Hematopoietic multipotent progenitor cell treated with erythropoietin and hydrocortisone succinate and interleukin-3 and kit ligand, for 8 days (in vitro differentiated cells): ENCODE measurements at regions not wholly inside any gene's neighbourhood (a gene's known extent, or its start where the extent isn't known, plus 50 kb on each side); places are given as distances from the start of the nearest gene placed in this dataset.
A peak's percentile ranks its signal among the peaks of the same experiment; 100 is the strongest.

Experiments
- DNase-seq: peaks from one replicate; pipeline ENCODE4 v3.0.0-alpha.2; 2015

DNA sequence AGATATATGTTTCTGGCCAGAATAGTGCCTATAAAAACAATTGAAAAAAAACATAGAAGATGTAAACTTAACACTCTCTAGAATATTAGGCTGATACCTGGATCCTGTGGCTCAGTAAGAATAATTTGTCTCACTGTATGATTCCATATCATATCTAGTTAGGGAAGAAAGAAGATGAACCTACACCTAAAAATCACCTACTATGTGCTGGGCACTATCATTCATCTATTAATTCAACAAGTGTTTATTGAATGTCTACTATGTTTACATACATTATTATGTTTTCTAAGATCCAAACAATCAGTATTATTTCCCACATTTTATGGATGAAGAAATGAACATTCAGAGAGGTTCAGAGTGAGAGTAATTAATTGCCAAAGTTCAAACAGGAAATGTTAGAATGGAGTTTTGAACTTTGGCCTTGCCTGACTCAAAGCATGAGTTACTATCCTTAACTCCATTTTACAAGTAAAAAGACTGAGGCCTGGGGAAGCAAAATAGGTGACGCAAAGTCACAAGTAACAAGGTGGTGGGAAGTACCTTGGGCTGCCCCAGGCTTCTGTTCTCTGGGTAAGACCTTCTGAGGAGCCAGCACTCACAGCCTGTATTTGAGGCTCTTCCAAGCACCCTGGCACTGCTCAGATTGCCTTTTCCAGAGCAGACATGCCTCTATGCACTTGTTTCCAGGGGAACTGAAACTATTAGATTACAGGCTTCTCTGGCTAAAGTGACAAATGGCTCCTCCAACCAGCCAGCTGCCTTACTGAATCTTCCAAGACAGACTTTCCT lies 111.1 kb upstream of the ACSL4 start:
- DNase-seq = no peak

DNA sequence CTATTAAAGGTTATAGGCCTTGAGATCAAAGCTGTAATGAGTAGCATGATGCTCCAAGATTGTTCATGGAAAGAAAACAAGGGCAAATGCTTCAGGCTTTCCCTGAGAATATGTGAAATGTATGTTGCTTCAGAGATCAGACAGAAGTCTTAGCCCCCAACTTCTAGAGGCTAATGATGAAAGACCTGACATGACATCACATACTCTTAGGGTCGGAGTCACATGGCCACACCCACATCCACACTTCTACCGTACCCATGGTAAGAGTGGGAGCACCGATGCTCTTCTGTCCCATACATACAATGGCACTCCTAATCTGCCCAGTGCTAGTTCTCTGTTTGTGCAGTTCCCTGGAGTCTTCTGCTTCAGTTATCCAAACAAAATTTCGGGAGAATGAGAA lies 111.9 kb upstream of the ACSL4 start:
- DNase-seq = no peak

DNA sequence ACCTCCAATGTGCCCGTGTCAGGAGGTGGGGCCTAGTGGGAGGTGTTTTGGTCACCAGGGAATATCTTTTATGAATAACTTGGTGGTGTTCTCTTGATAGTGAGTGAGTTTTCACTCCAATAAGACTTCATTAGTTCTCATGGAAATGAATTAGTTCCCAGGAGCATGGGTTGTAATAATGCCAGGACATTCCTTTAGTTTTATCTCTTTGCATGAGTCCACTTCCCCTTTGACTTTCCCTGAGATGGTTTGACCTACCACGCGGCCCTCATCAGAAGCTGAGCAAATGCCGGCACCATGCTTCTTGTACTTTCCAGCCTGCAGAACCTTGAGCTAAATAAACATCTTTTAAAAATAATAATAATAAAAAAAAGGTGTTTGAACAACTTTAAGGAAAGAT lies 112.9 kb upstream of the ACSL4 start:
- DNase-seq = no peak

DNA sequence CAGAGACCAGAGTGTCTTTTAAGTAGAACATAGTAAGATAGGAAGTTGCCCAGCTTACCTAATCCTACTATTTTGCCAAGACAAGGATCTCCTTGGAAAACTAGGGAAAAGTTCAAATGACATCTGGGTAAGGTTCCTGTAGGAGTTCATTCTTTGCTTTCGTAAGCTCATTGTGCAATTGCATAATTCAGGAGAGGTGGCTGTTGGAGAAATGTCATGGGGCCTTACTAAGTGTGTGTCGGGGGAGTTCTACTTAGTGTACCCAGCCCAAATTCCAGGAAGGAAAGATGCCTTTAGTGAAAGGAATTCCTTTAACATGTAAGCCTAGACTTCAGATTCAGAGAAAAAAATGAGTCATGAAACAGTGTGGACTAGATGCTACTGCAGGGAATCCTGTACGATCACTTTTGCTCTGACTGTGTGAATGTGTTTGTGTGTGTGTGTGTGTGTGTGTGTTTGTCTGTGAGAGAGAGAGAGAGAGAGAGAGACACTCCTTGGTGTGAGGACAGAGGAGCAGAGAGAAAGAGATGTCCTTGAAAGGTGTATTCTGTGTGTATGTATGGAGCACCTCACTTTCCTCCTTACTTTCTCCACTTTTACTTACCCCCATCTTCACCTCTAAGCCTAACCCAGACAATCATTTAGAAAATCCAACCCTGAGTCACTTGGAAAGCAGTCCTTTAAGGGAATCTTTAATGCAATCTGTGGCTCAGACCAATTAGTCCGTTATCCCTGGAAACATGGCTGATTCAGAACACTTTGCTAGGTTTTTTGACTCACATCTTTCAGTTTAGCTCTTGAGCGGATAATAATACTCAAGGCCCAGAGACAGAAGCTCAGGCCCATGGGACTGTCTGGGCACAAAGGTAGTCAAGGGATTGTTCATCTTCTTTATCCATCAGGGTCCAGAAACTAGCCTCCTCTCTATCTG lies 114.5 kb upstream of the ACSL4 start:
- peak; percentile 33 for DNase-seq

DNA sequence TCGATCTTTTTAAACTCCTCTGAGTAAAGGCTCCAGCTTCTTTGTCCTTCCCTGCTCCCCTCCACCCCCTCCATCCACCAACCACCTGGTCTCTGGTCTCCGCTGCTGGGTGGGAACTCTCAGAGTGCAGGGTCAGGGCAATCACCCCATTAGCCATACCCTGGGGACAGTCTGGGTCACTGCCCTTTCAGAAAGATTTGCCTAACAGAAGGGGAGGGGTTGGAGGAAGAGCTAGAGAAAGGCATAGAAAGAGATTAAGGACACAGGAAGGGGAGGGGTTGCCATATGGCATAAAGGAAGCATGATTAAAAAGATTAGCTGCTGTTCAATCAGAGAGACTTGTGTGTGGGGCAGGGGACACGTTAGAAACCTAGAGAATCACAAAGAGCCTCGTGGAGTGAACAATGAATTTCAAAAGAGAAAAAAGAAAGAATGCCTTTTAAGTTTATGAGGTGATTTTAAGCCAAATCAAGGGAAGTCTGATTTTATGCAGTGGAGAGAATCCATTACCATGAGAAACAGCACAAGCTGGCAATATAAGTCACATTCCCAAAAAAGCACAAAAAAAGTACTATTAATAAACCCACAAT lies 115.5 kb upstream of the ACSL4 start:
- peak; percentile 69 for DNase-seq

DNA sequence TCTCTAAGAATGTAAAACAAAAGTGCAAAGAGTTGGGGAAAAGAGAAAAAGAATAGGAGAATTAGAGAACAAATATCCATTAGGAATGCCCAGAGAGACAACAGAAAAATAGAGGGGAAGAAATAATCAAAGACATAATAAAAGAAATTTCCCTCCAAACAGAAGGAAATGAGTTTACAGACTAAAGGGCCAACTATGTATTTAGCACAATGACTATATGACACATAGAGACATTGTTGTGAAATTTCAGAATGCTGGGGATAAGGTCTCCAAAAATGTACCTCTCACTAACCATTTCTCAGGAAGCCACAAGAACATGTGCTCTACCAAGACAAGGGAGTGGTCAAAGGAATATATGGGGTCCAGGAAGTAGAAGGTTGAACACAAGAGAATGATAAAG lies 121.0 kb upstream of the ACSL4 start:
- DNase-seq = no peak

DNA sequence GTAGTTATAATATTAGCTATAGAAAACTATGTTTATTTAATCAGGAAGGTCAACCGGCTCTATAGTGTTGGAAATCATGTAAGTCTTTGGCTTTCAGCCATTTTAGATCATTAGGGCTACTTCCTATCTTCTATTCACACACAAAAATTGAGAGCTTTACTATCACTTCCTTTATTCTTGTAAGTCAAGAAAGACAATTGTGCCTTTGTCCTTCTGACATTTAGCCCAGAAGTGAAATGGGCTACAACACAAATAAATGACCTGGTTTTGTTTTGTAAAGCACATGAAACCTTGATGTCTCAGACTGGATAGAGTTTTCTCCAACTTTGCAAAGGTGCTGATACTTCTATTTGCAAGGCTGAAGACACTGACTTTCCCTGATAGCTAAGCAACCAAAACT lies 122.4 kb upstream of the ACSL4 start:
- peak; percentile 40 for DNase-seq

DNA sequence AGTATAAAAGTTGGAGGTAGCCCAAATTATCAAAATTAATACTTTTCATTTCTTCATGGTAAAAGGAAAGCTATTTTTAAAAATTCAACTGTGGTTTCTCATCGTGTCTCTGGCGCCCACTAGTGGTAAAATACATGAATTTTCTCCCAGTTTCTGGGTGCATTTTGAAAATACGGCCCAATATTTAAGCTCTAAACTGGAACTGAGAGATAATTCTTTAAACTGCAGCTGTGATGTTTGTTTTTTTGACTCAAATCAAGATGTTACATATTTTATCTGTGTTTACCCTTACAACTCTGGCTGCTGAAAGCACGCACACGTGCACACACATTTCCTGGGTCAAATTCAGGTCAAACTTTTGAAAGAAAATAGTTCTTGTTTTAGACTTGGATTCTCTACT lies 123.9 kb upstream of the ACSL4 start:
- peak; percentile 72 for DNase-seq

DNA sequence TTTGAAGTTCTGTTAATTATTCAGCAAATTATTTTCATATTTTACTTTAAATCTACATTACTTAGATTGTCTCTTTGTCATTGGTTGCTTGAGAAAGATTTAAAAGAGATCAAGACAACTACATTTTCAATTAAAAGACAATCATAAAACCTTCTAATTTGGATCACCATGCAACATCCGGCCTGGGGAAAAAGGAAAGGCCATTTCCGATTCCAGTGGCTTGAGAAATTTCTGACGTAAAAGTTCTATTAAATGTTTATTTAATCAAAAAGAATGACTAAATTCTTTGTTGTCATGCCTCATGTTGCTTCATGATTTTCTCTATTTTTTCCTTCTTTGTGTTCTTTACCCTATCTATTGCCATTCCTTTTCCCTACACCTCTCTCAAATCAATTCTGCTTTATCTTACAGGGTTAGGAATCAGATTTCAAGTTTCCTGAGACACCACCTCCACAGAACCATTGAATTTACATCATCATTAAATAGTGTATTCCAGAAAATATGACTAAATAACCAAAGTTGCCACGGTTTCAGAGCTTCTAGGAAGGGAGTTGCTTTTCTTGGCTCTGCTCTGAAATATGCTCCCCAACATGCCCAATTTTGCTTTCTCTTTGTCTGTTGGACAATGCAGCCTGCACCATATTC lies 124.6 kb upstream of the ACSL4 start:
- DNase-seq = no peak

DNA sequence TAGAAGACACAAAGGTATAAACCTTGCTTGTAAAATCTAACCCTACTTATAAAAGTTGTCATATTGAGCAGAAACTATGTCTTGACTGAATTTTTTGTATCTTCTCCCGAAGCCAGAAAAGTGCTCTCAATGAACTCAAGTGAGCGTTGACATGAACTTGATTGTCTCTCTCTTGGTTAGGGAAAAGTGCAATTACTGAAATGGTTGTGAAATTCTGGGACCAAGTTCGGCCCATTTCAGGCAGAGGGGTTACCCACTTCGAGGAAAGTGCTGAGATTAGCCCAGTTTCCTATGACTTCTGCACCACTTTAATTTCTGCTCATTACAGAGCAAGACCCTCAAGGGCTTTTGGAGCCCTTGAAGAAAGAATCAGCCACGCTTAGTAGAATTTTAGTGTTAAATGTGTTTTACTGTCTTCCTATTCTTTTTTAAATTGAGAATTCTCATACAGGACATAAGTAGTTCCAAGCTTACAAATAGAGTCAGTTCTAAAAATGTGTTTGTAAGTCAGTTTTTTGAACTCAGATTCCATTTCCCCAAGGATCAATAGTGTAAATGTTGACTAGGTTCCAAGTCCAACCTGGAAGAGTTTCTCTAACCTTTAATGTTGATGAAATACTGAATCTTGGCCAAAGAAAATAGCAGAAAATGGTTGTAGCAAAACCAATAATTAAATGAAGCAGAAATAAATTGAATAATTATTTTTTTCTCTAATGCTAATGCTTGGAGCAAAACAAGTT lies 125.7 kb upstream of the ACSL4 start:
- no peak for DNase-seq

DNA sequence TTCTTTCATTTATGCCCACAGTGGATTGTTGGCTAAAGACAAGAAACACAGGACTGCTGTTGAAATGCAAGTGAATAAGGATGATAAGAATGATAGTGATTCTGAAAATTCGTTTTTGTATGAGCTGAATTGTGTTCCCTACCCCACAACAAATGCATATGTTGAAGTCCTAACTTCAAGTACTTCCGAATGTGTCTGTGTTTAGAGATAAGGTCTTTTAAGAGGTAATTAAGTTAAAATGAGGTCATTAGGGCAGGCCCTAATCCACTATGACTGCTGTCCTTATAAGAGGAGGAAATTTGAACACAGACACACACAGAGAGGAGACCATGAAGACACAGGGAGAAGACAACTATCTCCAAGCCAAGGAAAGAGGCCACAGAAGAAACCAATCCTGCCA lies 126.6 kb upstream of the ACSL4 start:
- peak; percentile 91 for DNase-seq

DNA sequence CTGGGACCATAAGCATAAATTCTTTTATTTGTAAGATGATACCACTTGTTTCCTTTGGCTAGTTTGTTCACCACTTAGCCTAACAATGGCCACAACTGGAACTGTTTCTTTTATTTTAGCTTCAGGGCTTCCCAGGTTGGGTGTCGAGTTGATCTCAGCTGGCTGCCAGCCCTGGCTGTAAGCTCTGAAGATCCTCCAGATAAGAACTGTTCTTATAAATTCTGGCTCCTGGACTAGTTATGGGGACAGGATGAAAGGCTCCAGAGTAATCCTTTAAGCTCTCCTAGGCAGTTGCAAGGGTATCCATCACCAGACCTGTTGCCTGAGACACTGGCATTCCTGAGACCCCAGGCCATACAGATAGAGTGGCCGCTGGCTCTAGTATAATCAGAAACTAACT lies 129.4 kb upstream of the ACSL4 start:
- DNase-seq = no peak

DNA sequence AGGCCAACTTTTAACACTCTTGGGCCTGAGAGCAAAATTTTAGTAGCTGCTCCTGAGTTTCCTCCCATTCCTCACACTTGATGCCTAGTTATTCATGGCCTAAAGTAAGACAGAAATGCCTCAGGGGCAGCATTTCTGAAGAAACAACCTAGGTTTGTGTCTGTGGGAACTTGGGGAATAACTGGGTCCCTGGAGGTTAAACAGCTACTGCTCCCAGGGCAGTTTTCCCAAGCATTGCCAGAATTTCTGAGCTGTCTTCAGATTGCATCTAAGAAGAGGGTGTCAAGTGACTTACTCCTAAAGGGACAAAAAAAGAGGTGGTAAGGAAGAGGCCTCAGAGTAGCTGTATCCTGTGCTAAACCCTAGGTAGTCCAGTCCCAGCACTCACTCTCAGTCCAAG lies 130.8 kb upstream of the ACSL4 start:
- no peak for DNase-seq

DNA sequence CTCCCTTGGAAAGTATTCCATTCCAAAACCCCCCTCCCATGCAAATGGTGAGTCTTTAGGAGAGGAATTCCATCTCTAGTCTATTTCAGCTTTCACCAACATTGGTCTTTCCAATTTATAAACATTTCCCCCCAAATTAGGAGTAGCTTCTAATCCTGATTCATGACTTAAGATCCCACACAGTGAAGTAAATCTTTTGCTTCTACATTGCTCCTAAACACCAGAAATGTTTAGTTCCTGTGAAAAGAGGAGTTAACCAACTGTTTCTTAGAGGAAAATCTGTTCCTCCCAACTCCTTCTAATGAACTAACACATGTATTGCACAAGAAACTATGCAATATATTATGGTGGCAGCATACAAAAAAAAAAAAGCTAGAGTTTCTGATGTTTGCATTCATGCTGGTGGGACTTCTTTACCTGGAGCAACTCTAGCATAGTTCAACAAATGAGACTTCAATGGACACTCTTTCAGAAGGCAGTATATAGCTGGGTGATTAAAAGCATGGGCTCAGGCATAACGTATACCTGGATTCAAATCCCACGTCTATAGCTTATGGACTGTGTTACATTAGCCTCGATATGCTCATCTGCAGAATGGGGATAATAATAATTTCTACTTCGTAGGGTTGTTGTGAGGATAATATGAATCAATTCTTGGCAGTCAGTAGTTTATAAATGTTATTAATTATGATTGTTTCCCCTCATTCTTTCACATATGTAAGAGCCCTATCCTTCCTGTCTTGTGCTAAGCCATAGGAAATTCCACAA lies 131.6 kb upstream of the TMEM164 start:
- no peak for DNase-seq

DNA sequence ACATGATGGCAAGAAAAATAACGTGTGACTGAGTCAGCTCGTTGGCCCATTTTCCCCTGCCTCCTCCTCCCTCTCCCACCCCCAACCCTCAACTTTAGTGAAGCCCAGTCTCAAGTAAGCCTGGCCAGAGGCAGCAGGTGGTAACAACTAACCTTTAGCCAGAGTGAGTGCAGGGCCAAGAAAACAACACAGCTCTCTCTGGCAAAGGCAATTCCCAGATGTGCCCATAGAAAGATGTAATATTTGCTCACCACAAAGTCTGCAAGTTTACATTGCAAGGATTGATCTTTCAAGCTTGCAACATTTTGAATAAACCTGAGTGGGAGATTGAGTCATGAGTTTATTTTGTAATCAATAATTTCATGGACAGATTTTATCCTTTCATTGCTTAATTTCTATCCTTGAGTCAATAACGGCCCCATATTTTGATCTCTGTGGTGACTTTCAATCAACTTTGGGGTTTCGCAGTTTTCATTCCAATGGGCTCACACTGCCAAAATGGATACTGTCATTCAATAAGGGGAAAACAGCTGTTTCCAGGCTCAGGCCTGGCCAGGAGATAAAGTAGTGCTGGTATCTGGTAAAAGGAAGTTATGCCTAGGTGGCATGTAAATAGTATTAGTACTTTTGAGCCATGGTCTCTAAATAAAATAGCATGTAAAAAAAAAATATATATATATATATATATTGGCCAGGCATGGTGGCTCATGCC lies 130.7 kb upstream of the TMEM164 start:
- no peak for DNase-seq

DNA sequence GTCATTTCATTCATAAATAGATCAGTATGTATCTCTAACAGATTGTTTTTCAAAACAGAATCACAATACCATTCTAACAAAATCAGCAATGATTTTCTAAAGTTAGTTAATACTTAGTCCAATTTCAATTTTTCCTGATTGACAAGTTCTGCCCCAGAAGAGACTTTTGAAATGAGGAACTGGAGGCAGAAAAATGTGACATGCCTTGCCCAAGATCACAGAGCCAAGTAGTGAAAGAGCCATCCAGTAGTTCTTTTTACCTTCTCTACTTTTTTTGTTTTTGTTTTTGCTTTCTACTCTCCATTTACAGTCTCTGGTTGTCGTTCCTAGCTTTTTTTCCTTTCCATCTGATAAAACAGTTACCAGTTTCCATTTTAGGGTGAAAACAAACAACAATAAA lies 129.3 kb upstream of the TMEM164 start:
- no peak for DNase-seq

DNA sequence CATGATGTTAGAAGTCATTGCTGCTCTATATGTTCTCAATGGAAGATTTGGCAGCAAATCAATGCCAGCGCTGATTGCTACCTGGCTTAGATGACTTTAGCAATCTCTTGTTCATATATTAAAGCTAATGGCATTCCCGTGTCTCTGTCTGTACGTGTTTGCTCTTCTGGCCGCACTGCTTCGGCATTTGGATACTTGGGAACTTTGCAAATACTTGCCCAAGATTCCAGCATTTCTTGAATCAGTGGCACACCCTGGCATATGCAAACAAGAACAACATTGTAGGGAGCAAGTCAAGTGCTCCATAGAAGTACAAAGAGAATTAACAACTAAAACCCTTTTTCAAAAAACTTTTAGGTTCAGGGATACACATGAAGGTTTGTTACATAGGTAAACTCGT lies 128.9 kb upstream of the TMEM164 start:
- no peak for DNase-seq

DNA sequence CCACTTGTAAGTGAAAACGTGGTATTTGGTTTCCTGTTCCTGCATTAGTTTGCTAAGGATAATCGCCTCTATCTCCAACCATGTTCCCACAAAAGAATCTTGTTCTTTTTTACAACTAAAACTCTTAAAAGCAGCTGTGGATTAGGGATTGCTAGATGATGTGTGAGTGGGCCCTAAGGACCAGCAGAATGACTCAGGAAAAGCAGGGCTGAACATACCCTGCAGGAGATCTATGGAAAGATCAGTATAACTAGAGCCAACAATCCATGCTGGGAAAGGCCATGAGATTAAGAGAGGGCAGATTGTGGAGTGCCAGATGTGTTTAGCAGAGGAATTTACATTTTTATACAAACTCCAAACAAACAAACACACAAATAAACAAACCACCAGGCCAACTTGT lies 128.4 kb upstream of the TMEM164 start:
- no peak for DNase-seq

DNA sequence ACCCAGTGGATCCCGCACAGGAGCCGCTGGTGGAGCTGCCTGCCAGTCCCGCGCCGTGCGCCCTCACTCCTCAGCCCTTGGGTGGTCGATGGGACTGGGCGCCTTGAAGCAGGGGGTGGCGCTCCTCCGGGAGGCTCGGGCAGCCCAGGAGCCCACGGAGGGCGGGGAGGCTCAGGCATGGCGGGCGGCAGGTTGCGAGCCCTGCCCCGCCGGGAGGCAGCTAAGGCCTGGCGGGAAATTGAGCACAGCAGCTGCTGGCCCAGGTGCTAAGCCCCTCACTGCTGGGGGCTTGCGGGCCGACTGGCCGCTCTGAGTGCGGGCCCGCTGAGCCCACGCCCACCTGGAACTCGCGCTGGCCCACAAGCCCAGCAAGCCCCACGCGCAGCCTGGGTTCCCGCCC lies 127.1 kb upstream of the TMEM164 start:
- no peak for DNase-seq

DNA sequence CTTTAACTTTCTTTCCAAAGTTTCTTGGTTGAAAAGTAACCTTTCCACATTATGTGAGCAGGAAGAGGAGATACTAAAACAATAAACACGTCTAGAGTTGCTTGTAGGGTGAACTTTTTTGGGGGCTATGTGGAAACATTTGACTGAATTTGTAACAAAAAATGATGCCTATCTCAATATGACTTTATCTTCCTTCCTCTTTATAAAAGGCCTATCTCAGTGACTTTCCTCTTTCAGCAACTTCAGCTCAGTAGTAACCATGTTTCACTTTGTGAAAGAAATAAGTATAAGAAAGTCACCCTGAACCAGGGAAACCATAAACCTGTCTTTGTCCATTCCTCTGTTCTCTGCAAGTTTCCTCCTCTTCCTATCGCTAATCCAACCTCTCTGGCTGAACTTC lies 124.7 kb upstream of the TMEM164 start:
- no peak for DNase-seq

DNA sequence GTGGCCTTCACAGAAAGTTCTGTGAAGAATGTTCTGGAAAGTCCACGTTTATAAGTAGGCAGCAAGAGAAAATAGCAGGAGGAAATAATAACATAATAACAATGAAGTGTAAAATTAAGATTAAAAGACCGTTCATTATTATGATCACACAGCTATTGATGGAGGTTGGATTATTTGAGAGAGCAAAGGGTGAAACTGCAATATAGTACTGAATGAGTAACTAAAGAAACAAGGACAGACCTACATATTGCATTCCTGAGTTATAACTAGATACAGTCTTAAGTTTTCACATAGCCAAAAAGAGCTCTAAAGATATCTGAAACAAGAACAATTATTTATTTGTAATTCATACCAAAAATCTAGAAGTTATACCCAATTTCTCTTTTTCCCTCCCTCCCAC lies 122.9 kb upstream of the TMEM164 start:
- no peak for DNase-seq
